Germinal center (tissue), 1 donor: ENCODE measurements at regions not wholly inside any gene's neighbourhood (a gene's known extent, or its start where the extent isn't known, plus 50 kb on each side); places are given as distances from the start of the nearest gene placed in this dataset.
"Not testable (repeated sequence)": the region's sequence is repeated elsewhere in the genome, so short reads cannot be mapped to it uniquely, and the experiment has no call there.

Experiments
- DNase-seq: peaks from one replicate; pipeline ENCODE4 v3.0.0; 2012; ENCODE audit warnings: mixed read lengths, low spot score

DNA sequence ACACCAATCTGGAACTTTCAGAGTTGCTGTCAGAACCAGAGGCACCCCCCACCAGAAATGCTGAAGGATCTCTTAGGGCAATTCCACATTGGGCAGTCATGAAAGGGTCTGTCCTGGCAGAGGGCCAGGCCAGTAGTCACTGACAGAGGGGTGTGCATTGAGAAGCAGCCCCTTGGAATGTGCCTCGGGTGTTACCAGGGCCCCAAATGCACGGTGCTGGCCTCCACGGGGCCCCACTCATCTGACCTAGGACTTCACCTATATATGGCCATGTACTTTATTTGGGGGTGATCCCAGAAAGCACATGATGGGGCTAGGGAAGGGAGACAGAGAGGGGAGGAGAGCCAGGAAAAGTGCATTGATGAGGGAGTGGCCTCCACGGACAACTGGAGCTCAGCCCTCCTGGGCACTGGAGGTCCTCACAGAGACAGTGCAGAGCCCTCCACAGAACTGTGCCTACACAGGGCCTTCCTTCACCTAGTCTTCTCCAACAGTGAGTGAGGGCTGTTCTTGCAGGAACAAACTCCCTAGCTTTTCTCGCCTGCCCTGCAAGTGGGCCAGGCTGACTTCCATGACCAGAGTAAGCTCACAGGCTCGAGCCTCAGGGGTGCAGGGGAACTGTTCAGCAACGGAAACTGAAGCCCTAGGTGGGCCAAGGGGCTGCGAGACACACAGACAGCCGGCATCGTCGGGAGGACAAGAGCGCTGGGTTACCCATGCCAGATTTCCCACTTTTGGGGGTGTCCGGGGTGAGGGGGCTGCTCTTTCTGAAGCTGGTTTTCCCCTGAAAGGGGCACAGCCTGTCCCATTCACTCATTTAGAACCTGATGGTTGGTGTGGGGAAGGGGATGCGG lies 136.2 kb downstream of the HMX1 start:
- DNase-seq, result no peak

- DNase-seq, result no peak
Observed at GRCh38 chr4:8732681-8733243, 138.9 kb downstream of the HMX1 start.

GRCh38 chr4:8732092-8732491 lies 139.5 kb downstream of the CPZ start:
- DNase-seq, result no peak

- DNase-seq, result no peak
Observed at GRCh38 chr4:8731364-8731763, 138.8 kb downstream of the CPZ start.

GRCh38 chr4:8730681-8731080 lies 138.1 kb downstream of the CPZ start:
- DNase-seq, result no peak

DNA sequence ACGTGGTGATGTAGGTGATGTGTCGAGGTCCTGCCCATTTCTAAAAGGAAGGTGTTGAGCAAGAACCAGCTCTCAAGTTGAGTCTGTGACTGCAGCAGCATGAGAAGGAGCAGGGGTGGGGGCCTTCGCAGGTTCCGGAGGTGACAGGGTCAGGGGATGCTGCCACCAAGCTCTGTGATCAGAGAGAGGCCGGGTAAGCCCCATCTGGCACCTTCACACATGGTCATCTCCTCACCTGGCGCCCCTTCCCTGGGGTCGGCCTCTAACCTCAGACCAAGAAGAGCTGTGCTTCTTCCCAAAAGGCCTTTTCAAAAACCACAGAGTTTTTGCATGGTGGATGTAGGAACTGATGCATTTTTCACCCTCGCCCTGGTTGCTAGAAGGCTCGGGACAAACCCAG lies 137.6 kb downstream of the CPZ start:
- no peak for DNase-seq

GRCh38 chr4:8729408-8730149 lies 137.0 kb downstream of the CPZ start:
- no peak for DNase-seq

- no peak for DNase-seq
Observed at GRCh38 chr4:8728536-8729407, 136.2 kb downstream of the CPZ start.

- no peak for DNase-seq
Observed at GRCh38 chr4:8727546-8728510, 135.3 kb downstream of the CPZ start.

DNA sequence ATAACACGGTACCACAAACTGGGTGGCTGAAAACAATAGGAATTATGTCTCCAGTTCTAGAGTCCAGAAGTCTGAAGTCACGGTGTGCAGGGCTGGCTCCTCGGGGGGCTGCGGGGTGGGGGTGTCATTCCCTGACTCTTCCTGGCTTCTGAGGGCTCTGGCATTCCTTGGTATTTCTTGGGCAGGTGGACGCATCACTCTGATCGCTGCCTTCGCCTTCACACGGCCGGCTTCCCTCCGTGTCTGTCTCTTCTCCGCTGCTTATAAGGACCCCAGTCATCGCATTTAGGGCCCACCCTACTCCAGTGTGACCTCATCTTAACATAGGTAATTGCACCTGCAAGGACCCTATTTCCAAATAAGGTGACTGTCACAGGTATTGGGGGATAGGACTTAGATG lies 134.6 kb downstream of the CPZ start:
- no peak for DNase-seq

DNA sequence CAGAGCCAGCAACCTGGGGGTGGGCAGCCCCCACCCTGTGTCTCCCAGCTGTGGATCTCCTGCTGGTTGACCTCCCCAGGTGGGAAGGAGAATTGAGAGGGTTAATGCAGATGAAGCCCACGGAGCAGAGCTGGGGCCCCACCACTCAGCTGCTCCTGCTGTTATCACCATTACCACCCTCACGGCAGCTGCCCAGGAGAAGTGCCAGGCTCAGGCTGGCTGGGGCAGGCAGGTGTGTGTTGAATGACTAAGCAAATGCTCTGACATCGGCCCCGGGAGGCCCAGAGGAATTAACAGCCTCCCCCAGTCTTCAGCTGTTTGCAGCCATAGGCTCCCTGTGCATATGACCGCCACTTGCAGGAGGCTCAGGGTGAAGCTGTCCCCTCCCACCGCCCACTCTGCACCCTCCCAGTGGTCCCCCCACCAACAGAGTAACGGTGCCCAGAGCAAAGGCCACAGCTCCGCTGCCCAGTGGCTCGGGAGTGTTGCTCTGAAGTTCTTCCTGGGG lies 133.8 kb downstream of the CPZ start:
- DNase-seq, result no peak

DNA sequence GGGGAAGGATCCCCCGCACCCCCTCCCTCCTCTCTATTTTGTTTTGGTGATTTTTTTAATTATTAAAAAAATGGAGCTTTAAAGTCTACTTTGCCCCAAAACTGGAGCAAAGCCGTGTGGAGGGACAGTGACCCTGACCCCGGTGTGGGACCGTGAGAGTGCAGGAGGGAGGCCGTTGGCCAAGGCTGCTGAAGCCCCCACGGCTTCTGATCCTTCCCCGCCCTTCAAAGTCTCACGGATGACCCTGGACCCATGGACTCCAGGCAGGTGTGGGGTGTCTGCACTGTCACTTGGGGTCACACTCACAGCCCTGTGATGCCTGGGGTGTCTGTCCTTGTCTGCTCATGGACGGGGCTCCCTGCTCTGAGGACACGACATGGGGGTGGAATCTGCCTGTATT lies 133.3 kb downstream of the CPZ start:
- DNase-seq, result no peak

- no peak for DNase-seq
Observed at GRCh38 chr4:8725071-8725841, 132.7 kb downstream of the CPZ start.

DNA sequence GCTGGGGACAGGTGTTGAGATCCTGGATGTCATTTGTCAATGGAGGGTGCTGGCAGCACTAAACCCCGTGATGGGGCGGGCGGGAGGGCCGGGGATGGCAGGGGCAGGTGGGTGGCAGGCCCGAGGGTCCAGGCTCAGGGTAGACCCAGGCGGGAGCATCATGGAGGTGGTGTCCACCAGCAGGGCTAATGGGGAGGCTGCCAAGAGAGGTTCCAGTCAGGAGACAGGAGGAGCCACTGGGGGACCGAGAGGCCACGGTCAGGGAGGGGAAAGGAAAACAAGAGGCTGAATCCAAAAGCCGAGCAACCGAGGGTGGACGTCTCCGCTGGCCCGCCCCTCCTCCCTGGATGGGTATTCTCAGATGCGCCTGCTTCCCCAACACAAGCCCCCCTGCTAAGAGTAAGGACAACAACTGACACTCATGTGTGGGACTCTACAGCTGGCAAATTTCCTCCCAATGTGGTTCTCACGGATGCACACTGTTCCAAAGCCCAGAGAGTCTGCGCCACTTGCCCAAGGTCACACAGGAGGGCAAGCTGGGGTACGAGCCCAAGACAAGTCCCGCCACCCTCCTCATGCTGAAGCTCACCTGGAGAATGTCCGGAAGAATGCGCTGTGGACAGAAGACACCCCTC lies 132.0 kb downstream of the CPZ start:
- no peak for DNase-seq

GRCh38 chr4:8723222-8723980 lies 130.8 kb downstream of the CPZ start:
- no peak for DNase-seq

DNA sequence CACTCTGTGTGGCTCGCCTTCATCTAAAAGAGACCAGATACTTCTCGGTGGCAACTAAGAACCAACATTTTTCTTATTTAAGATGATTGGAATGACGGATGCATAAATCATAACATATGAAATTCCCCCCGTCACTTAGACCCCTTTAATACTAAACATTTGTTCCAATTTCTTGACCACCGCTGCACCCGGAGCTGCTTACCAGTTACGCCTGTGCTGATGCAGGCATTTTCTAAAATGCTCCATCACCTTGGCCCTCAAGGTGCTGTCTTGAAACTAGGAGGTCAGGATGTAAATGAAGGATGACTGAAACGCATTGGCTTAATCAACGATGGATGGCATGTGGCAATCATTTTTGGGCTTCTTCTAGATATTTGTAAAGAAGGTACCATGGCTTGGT lies 130.0 kb downstream of the CPZ start:
- DNase-seq, result no peak

DNA sequence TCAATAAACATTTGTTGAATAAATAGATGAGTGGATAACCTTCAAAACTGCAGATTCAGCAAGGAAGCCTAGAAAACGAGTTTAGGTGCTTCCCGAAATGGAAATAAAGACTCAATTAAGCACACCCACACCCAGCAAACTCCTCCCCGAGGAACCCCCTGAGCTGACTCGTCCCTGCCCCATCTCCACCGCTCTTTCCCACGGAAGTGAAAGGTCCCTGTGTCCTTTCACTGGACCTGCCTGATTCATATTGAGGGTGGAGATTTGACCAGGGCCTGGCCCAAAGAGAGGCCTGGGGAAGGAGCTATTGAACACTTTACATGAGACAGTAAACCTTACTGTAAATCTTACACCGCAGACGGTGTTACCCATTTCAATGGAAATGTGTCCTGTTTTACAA lies 129.1 kb downstream of the CPZ start:
- no peak for DNase-seq

GRCh38 chr4:8719421-8719820 lies 126.9 kb downstream of the CPZ start:
- DNase-seq, result no peak

GRCh38 chr4:8717470-8717869 lies 124.9 kb downstream of the CPZ start:
- not testable (repeated sequence) for DNase-seq
